IPS DF 19.7 (cell line): ENCODE measurements at regions not wholly inside any gene's neighbourhood (a gene's known extent, or its start where the extent isn't known, plus 50 kb on each side); places are given as distances from the start of the nearest gene placed in this dataset.

Source experiments
- DNase-seq: peaks from one replicate; pipeline ENCODE4 v3.0.0-alpha.2; 2013; ENCODE audit warnings: low read depth, low spot score

DNA sequence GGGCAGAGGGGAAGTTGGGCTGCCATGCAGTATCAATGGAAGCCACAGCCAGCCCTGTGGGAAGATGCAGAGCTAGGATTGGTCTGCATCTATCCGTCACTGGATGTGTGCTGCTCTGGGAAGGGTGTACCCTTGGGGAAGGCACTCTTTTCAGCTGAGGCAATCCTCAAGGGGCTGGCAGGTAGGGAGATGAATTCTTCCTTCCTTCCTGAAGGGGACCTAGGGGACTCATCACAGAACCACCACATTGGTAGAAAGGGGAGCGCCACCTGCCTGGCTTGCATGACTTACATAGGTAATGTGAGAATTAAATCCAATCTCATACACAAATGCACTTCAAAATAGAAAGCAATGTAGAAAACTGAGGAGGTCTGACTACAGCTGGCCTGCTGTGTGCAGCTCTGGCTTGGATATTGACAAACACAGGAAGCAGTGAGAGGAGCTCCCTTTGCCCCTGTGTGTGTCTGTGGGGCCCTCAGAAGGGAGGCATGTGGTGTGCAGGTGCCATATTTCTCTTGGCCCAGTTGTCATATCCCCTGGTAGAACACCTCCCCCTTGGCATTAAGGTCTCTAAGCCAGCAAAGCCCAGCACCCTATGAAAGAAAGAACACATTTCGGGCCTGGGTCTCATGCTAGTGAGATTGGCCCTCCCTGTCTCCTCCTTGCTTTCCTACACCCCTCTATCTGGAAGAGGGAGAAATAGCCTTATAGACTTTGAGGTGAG lies 260.3 kb upstream of the MOCS1 start:
- no peak for DNase-seq

DNA sequence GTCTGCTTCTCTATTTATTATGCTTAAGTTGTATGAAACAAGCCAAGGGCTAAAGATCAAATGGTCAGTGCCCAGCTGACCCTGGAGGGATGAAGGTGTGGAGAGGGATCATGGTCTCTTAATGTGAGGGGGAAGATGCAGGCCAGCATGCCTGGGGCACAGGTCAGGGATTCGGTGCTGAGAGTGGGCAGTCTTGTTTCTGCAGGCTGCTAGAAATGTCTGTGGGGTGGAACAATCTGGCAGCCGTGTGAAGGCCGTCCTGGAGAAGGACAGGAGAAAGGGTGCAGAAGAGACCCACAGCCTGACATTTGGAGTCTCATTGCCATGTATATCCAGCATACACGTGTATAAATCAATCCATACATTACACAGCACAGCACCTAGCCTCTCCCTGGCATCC lies 258.3 kb upstream of the MOCS1 start:
- DNase-seq = no peak

DNA sequence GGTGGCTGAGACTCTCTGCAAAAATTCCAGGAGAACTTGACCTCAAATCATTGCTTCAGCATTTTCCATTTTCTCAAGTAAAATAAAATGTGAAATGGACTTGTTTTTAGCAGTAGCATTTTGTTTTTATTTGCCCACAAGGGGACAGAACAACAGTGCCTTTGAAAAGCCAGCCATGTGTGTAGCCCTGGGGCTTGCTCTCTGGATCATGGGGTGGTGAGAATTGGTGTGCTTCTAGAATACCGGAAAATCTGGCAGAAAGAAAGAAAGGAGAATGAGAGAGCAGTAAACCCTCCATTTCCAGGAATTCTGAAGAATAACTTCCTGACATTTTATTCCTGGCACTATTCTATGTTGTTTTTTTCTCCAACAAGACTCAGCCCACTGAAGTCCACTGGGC lies 254.7 kb upstream of the MOCS1 start:
- DNase-seq = no peak

DNA sequence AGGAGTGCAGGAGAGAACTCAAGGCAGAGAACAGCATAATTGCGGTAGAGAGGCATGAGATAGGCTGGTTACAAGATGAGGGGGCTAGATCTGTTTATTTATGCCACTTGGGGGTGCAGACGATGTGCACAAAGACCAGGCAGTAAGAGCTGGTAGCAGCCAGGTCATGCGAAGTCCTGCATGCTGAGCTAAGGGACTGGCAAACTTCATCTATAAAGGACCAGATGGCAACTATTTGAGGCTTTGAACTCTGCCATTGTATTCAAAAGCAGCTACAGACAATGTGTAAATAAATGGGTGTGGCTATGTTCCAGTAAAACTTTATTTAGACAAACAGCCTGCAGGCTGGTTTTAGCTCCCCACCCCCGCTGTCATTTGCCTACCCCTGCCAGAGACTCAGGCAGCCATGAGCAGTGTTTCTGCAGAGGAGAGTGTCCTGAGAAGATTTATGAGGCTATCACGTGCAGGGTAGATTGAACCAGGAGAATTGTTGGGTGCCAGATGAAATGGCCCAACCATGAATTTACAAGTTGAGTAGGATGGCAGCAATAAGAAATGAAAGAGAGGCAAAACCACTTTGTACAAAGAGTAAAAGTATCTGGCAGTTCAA lies 253.4 kb upstream of the MOCS1 start:
- no peak for DNase-seq

DNA sequence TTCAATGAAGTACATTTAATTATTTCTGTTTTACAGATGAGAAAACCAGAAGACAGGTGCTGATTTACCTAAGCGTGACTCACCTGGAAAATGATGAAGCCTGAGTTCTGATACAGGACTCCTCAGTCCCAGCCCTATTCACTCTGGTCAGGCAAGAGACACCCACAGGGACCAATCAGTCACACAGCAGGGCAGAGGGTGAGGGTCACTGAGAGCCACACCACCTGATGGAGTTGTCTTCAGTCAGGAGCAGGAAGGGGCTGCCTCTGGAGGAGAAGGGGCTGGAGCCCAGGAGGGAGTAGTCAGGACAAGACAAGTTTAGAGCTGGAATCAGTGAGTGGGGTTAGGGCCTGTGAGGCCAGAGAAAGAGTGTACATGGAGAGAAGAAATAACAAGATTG lies 251.2 kb upstream of the MOCS1 start:
- DNase-seq = no peak

DNA sequence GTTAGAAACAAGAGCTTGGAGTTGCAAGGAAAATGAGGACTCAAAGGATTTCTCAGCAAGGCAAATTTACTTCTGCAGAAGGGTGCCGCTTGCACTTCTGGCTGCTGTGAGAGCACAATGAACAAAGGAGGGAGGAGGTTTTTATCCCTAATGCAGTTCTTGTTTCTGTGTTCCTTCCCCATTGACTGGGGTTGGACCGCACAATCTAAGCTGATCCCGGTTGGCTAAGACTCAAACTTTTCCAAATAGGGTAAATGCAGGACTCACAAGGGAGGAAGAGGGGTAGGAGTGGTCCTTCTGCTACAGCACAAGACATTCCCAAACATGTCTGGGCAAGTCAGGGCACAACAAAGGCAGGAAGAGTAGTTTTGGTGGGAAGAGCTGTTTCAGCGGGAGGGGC lies 249.6 kb upstream of the MOCS1 start:
- no peak for DNase-seq

DNA sequence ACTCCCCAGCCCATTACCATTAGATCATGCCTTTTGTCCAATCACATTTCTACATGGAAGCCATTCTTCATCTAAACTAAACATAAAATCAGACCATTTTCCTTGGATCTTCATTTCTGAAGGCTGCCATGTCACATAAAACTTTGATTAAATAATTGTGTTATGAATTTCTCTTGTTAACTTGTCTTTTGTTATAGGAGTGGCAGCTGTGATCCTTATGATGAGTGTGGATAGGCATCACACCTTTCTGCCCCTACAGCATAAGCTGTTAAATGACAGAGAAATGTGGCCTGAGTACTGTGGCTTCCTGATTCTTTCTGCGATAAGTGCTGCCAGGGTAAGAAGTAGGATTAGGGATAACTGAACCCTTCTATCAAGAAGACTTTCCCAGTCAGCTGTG lies 247.1 kb upstream of the MOCS1 start:
- no peak for DNase-seq

DNA sequence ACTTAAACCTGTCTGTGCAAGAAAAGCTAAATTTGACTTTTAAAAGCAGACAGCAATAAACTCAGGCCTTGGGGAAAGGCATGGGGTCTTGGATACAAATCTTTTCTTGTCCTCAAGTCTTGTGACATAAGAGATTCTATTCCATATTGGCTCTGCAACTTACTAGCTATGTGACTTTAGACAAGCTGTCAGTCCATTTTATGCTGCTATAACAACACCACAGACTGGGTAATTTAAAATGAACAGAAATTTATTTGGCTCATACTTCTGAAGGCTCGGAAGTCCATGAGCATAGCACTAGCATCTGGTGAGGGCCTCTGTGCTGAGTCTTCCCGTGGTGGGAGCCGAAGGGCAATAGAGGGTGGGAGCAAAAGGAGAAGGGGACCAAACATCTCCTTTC lies 246.0 kb upstream of the MOCS1 start:
- no peak for DNase-seq

DNA sequence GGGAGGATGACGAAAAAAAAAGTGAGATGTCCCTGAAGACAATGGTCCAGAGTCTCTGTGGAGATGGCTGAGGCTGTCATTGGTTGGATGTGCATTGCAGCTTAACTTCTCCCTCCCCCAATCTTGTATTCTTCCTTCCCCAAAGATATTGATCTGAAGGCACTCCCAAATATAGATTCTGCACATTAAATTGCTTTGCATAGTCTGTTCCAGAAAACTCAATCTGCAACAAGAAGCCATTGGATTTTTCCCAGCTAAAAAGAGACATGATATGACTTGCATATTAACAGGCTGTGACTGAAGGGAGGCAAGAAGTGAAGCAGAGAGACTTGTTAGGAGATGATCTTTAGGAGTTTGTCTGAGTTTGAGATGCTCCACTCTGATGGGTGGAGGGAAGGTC lies 245.2 kb upstream of the MOCS1 start:
- no peak for DNase-seq

DNA sequence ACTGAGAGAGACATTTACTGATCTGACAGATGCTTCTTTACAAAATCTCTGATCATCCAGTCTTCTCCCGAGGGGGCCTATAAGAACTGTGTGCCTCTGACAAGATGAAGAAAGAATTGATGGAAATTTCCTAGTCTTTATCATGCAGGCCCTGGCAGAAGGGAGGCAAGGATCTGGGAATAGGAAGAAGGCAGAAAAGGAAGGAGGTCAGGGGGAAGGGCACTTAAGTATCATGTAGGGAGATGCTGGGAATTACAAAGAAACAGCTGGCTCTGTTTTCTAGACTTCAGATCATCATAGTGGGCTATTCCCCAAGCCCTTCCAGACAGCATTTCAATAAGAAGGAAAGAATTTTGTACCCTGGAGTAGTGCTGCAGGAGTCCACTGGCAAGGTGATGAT lies 243.3 kb upstream of the MOCS1 start:
- no peak for DNase-seq

DNA sequence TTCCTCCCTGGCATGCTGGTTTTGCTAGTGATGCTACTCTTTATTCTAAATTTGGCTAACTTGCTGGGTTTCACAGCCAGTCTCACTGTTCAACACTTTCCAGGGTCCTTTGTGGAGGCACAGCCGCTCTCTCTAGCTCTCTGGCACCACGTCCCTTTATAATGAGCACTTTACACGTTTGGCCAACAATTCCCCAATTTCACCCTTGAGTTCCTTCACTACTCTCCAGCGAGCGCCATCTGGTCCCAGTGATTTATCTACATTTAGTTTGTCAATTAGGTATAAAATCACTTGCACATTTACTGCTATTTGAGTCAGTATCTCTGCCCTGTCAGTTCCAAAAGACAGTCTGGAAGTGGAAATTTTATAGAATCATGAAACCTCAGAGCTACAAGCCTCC lies 241.9 kb upstream of the MOCS1 start:
- DNase-seq = no peak

DNA sequence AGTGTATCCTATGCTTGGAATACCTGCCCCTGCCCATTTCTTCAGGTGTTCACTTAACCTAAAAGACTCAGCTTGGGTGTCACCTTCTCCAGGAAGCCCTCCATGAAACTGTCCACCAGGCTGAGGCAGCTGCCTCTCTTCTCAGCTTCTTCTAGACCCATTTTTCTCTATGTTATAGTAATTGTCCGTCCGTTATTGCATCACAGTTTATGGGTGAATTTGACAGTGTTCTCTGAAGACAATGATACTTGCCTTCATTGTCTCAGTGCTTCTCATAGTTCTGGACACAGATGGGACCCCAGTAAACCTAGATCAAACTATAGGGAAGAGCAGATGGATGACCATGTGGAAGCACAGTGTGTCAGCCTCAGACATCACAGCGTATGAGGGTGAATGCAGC lies 238.0 kb upstream of the MOCS1 start:
- no peak for DNase-seq

DNA sequence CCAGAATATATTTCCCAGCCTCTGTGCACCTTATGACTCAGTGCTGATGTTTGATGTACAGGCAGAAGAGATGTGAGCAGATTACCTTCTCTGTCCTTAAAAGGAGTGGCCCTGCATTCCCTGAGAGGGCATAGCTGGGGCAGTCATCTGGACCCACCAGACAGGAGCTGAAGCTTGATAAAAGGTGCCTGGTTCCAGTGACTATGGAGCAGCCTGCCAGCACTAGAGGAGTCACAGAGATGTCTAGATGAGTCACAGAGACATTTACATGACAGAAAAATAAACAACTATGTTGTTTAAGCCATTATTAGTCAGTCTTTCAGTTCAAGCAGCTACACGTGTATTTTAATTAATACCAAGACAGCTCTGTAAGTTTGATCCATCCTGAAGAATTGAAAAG lies 237.1 kb upstream of the MOCS1 start:
- no peak for DNase-seq

DNA sequence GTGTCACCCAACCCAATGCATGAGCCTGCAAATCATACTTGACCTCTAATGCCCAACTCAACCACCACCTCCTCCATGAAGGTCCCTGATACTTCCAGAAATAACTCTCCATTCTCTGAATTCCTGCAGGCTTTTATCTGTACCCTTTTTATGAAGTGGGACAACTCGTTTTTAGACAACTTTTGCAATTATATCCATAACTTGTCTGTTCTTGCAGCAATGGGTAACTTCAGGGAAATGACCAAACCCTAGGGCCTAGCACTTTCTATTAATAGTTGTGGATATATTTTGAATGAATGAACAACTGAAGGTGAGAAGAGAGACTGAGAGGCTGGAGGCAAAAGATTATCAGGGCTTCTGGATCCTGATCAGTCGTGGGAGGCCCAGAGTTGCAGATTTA lies 236.6 kb upstream of the MOCS1 start:
- DNase-seq = no peak

DNA sequence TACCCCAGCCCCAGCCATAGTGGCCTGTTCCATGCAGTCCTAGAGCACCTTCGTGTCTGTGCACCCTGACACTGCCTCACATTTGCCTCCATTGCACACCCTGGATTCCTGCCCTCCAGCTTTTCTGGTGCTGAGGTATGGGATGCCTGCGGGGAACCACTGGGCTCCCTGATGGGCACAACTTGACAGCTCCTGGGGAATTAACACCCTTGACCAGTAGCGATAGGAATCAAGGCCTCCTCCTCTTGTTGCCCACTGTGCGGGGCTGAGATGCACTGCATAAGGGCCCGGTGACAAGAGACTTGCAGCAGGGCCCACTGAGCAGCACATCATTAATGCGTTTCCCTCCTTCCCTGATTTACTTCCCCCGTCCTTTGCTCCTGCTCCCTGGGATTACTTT lies 235.6 kb upstream of the MOCS1 start:
- no peak for DNase-seq

DNA sequence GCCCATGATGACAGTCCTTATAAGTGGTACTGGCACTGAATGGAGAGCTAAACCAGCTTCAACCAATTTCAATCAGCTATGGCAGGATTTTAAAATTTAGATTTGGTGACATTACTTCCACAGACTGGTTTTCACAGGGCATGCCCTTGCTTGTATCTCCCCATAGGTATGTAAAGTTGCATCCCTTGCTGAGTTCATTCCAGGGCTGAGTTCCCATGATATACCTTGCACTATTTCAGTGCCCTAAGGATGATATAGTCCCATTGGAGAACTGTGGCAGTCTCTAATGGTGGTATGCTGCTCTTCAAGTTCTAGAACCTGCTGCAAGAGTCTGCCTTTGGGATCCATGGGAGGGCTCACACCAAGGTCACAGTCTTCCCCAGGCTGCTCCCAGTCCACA lies 232.7 kb upstream of the MOCS1 start:
- no peak for DNase-seq

DNA sequence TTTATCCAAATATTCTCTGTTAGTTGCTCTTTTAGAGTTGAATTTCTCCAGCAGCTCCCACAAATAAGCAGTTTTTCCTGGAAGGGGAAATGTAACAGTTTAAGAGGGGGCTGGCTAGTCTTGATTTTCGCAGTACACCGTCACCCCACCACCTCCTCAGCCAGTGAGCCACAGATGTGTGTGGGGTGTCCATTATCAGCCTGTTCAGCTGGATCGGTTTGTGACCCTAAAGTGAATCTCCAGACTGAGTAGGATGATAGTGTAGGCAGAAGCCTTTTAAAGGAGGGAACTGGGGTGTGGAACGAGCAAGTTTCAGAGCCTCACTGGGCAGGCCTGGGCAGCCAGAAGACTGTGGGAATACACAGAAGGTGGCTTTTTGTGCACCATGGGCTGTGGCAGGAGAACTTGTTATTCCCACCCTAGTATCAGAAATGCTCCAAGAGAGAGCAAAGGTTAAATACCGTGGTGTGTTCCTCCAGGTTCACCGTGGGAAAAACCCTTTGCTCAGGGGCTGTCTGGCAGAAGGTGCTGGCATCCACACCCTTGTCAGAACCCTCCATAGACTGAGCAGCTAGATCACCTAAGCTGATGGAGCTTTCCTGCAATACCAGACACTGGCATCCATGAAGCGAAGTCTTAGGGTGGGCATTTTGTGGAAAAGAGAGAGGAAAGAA lies 230.9 kb upstream of the MOCS1 start:
- no peak for DNase-seq

DNA sequence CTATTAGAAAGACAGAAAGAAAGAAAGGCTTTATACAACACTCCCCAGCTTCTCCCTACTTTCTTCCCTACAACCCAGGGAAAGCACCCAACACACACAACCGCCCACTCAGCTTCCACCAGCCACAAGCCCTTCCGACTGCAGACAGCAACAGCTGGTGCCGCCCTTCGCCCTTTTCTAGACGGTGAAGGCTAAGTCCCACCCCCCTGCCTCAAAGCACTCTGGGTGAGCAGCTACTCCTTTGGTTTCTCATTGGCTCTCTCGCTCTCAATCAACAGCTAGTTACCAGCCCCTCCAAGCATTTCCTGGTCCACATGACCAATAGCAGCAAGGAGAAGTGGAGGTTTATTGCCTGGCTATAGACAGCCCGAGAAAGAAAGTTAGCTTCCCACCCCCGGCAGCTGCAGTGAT lies 230.1 kb upstream of the MOCS1 start:
- peak; percentile 64 for DNase-seq

DNA sequence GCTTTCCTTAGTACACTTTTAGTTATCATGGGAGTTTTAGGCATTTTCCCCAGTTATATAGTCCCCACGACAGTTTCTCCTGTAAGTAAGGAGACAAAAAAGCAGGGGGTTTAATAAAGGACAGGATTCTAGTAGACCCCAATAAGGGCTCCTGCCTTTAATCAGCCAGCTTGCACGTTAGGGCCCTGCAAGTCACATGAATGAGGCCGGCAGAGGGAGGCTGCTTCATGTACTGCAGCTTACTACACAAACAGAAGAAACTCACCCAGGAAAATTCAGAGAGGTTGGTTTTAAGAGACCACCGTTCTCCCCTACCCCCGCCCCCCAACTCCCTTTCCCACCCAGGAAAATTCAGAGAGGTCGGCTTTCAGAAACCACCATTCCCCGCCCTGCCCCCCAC lies 229.7 kb upstream of the MOCS1 start:
- no peak for DNase-seq

DNA sequence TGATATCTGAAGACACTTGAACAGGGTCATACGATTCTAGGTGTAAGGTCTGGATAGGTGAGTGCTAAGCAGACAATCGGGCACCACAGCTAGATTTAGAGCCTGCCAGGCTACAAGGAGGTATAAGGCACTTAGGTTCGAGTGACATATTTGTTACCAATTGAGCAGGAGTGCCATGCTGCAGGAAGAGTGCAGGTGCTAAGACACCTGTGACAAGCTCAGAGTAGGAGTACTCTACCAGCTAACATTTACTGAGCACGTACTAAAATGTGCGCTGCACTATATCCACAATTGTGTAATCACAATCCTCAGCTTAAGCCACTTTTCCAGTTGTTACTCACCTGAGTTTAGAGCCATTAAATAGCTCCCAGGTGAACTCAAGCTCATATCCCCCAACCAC lies 227.8 kb upstream of the MOCS1 start:
- DNase-seq = no peak

DNA sequence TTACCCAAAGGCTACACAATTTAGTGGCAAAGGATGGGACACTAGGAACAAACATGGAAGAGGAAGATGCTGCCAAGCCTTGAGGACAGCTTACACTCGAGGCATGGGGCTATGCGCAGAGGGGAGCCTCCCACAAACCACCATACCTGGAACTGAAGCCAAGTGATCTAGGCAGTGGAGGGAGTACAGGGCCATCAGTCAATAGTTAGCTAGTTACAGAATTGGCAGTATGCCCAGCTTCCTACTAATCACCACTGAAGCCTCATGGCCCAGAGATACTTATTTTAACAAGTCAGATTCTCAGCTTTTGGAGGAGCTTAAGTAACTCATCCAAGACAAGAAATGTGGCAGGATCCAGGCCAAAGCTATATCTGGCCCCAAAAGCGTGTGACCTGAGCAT lies 226.6 kb upstream of the MOCS1 start:
- DNase-seq = no peak

DNA sequence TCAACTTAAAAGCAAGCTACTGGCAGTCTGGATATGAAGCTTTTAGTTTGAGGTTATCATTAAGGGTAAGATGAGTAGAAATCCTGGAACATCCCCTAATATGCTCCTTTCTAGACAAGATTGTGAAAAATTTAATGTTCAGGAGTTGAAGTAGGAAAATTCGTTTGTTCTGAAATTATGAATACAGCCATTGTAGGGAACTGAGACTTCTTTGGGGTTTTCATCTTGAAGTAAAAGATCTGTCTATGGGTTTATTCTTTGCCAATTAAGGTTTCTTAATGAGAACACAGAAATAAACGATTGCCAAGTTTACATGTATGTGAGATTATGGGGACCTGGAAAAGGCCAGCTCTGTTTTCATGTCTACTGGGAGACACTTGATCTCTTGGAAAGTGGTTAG lies 225.6 kb upstream of the MOCS1 start:
- no peak for DNase-seq

DNA sequence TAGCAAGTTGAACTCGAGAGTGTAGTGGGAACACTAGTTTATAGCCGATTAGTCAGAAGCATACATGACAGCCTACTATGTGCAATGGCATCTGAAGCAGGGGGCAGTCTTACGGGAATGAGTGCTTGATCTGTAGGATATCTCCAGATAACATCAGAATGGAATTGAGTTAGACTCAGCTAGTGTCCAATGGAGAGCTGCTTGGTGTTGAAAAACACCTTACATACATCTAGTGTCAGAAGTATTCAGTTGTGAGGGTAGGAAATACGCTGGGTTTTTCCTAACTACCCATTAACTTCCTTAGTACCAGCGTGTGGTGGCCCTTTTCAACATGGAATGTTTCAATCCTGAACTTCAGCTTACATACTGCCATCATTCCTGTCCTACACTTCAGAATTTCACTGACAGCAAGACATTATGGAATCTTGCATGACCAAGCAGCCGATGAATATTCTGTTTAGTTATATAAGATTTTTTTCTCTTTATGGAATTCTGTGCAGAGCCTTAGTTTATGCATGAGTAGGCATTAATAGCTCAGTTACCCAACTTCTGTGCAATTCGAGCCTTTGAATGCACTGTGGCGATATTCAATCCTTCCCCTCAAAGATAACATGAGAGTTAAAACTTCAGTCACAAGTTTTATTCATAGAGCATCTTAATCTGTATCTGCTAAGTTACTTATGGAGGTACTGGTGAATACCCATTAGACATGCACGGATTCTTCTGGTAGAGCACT lies 218.6 kb upstream of the MOCS1 start:
- DNase-seq = no peak
